H1 (cell line): ENCODE measurements at regions not wholly inside any gene's neighbourhood (a gene's known extent, or its start where the extent isn't known, plus 50 kb on each side); places are given as distances from the start of the nearest gene placed in this dataset.

ENCODE experiments used
- BCL11A ChIP-seq, 2 experiments: IDR thresholded peaks; one replicate each; pipeline ENCODE4 v1.6.1; 2011; ENCODE audit warnings: low read depth in 2 of 2, low read length in 2 of 2, mild to moderate bottlenecking in 2 of 2
- EGR1 ChIP-seq: IDR thresholded peaks from 2 replicates; pipeline ENCODE4 v1.6.1; 2011; ENCODE audit warnings: low read depth, low read length, borderline replicate concordance
- SAP30 ChIP-seq: fragments of 300-600 bp; sonication (generic); IDR thresholded peaks from 2 replicates; pipeline ENCODE4 v1.7.1; 2012; ENCODE audit warnings: low read length, moderate library complexity, mild to moderate bottlenecking, inconsistent platforms; ENCODE audit not compliant: insufficient read depth, insufficient replicate concordance

DNA sequence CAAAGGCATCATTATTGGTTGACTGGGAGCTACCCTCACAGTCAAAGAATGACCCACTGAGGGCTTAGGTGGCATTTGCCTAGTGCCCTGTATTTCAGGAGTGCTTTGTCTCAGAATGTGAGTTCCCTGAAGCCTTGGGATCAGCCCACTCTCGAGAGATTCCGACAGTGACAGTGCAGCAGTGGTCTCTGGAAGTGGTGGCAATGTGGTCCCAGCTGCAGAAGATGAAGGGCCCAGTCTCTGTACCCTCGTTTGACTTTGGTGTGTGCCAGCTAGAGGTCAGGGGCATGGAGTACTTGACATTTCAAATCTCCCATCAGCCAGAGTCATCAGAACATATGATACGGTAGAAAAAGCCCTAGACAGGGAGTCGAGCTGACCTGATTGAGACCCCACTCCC is 153.7 kb downstream of the EFNB1 start (continued):
- TF ChIP-seq BCL11A (IDR thresholded peaks at IDR 0.05; ENCODE audit: low read depth in 2 of 2, low read length in 2 of 2) = no peak
- TF ChIP-seq EGR1 = no peak
- no peak for TF ChIP-seq SAP30
